HEK293T (cell line): ENCODE measurements at regions not wholly inside any gene's neighbourhood (a gene's known extent, or its start where the extent isn't known, plus 50 kb on each side); places are given as distances from the start of the nearest gene placed in this dataset.

Source experiments
- CTCF ChIA-PET: fragments of 350-600 bp; formaldehyde crosslinking; extraction: SDS; loops from one replicate; lab custom pipeline; 2021; ENCODE audit warnings: antibody characterized with exemption, inconsistent platforms; lab: Yijun Ruan, JAX
- POLR2A ChIA-PET: fragments of 350-600 bp; formaldehyde crosslinking; extraction: SDS; loops from one replicate; lab custom pipeline; 2020; ENCODE audit warnings: antibody characterized with exemption, inconsistent platforms; lab: Yijun Ruan, JAX
- DNase-seq: peaks from one replicate; pipeline ENCODE4 v3.0.0; 2012; ENCODE audit warnings: mixed read lengths; ENCODE audit errors: extremely low spot score
- ARNT ChIP-seq: fragments of 450-650 bp; IDR thresholded peaks from 2 replicates; pipeline ENCODE4 v1.6.1; 2017; ENCODE audit warnings: mild to moderate bottlenecking
- BHLHE40 ChIP-seq: fragments of 450-650 bp; IDR thresholded peaks from 2 replicates; pipeline ENCODE4 v1.6.1; 2016; ENCODE audit warnings: mild to moderate bottlenecking, moderate library complexity, borderline replicate concordance
- CTBP1 ChIP-seq: fragments of 450-650 bp; IDR thresholded peaks from 2 replicates; pipeline ENCODE4 v1.6.1; 2016; ENCODE audit warnings: borderline replicate concordance
- ELF4 ChIP-seq: fragments of 450-650 bp; IDR thresholded peaks from 2 replicates; pipeline ENCODE4 v1.6.1; 2017; ENCODE audit warnings: antibody characterized with exemption
- FOXA1 ChIP-seq: fragments of 450-650 bp; IDR thresholded peaks from 2 replicates; pipeline ENCODE4 v1.6.1; 2016; ENCODE audit warnings: mild to moderate bottlenecking
- FOXK2 ChIP-seq: fragments of 450-650 bp; IDR thresholded peaks from 2 replicates; pipeline ENCODE4 v1.6.1; 2016; ENCODE audit warnings: mild to moderate bottlenecking
- FOXM1 ChIP-seq: fragments of 450-650 bp; IDR thresholded peaks from 2 replicates; pipeline ENCODE4 v1.6.1; 2017; ENCODE audit warnings: mild to moderate bottlenecking, borderline replicate concordance
- HDGF ChIP-seq: fragments of 450-650 bp; IDR thresholded peaks from 2 replicates; pipeline ENCODE4 v1.6.1; 2017; ENCODE audit warnings: antibody characterized with exemption, borderline replicate concordance
- L3MBTL2 ChIP-seq: fragments of 450-650 bp; conservative IDR thresholded peaks from 2 replicates; pipeline ENCODE4 v1.6.1; 2016; ENCODE audit warnings: mild to moderate bottlenecking
- LEF1 ChIP-seq: fragments of 450-650 bp; IDR thresholded peaks from 2 replicates; pipeline ENCODE4 v1.6.1; 2017; ENCODE audit warnings: mild to moderate bottlenecking, borderline replicate concordance
- NFRKB ChIP-seq: fragments of 450-650 bp; IDR thresholded peaks from 2 replicates; pipeline ENCODE4 v1.6.1; 2016; ENCODE audit warnings: mild to moderate bottlenecking, moderate library complexity
- SP1 ChIP-seq: fragments of 450-650 bp; IDR thresholded peaks from 2 replicates; pipeline ENCODE4 v1.6.1; 2017
- SUZ12 ChIP-seq: fragments of 450-650 bp; IDR thresholded peaks from 2 replicates; pipeline ENCODE4 v1.6.1; 2016; ENCODE audit warnings: mild to moderate bottlenecking
- TARDBP ChIP-seq: fragments of 450-650 bp; IDR thresholded peaks from 2 replicates; pipeline ENCODE4 v1.6.1; 2016
- ZNF384 ChIP-seq: fragments of 450-650 bp; IDR thresholded peaks from 2 replicates; pipeline ENCODE4 v1.6.1; 2016
- TF ChIP-seq, protein P1 (sequence below): fragments of 450-650 bp; IDR thresholded peaks from 2 replicates; pipeline ENCODE4 v1.6.1; 2016

DNA sequence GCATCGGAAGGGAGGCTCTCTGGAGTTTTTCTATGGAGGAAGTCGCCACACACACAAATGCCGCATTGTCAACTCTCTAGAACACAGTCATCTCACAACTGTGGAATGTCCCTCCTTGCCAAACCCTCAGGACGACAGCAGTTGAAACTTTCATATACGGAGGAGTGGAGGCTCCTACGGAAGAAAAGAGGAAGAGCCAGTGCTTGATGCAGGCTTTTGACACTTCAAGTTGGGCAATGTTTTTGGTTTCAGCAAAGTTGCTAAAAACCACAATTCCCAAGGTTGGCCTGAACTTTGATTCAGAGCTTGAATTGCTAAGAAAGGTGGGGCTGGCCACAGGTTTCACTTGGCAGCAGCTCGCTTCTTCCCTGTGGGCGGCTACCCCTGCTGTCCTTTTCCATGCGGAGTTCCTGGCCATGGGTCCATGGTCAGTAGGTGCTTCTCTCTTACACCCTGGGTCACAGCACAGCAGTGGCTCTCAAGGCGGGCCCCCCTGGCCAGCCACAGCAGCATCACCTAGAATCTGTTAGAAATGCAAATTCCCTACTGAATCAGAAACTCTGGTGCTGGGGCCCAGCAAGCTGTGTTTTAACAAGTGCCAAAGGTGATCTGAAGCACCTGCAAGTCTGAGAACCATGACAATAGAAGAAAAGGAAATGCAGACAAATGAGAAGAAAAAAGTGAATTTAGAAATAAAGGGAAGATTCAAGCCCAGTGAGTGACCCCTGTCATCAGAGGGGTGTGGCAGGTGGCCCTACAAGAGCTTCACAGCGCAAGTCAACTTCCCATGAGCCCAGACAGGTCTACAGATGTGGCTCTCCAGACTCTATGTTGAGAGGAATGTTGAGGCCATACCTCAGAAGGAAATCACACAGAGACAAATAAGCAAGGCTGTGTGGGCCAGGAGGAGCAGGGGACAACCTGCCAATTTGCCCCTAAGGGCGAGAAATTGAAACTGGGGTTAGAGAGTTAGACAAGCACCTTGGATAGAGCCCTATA is 856.4 kb downstream of the RNF144A start:
- TF ChIP-seq CTBP1 (no peak), FOXA1 (no peak), FOXM1 (no peak), ARNT (no peak), NFRKB (no peak), LEF1 (no peak), HDGF (no peak), TARDBP (no peak), L3MBTL2 (no peak), ELF4 (no peak), SP1 (no peak)
- TF ChIP-seq, protein P1, sequence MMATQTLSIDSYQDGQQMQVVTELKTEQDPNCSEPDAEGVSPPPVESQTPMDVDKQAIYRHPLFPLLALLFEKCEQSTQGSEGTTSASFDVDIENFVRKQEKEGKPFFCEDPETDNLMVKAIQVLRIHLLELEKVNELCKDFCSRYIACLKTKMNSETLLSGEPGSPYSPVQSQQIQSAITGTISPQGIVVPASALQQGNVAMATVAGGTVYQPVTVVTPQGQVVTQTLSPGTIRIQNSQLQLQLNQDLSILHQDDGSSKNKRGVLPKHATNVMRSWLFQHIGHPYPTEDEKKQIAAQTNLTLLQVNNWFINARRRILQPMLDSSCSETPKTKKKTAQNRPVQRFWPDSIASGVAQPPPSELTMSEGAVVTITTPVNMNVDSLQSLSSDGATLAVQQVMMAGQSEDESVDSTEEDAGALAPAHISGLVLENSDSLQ = no peak
- ChIA-PET CTCF (no interaction called here), POLR2A (no interaction called here)
- no peak for DNase-seq

DNA sequence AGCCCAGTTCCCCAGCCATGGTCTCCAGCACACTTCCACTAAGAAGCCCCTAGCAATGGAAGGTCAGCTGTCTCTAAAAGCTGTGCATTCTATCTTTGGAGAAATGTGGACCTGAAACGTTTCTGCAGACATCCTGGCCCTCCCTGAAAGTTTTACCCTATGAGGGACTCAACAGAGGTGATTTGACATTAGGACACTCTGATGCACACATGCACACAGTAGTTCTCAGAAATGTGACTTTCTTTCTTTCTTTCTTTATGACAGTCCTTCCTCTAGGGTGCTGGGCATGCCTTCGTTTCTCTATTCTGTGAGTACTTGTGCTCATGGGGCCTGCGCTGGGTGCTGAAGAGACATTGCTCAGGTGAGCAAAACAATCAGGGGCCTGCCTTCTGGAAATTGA is 857.3 kb downstream of the RNF144A start:
- POLR2A ChIA-PET = no interaction called here
- CTCF ChIA-PET = no interaction called here
- DNase-seq = no peak
- TF ChIP-seq NFRKB (no peak), ZNF384 (no peak), HDGF (no peak), LEF1 (no peak), FOXK2 (no peak), BHLHE40 (no peak), L3MBTL2 (no peak), SP1 (no peak), FOXA1 (no peak), CTBP1 (no peak), SUZ12 (no peak), TARDBP (no peak), ARNT (no peak)
- TF ChIP-seq, protein P1 = no peak

DNA sequence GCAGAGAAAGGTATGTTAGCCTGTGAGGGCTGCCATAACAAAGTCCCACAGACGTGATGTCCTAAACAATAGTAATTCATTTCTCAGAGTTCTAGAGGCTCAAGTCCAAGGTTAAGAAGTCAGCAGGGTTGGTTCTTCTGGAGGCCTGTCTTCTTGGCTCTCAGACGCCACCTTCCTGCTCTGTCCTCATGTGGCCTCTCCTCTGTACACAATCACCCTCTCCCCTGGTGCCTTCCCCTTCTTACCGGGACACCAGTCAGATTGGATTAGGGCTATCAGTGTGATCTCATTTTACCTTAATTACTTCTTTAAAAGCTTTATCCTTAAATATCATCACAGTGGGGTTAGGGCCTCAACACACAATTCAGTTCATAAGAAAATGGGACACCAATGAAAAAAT is 860.5 kb downstream of the RNF144A start:
- TF ChIP-seq TARDBP = no peak
- TF ChIP-seq CTBP1 = no peak
- no peak for TF ChIP-seq NFRKB
- no peak for TF ChIP-seq L3MBTL2
- TF ChIP-seq ELF4 = no peak
- no peak for TF ChIP-seq FOXK2
- no peak for TF ChIP-seq BHLHE40
- TF ChIP-seq HDGF = no peak
- no peak for TF ChIP-seq FOXA1
- TF ChIP-seq SP1 = no peak
- no peak for TF ChIP-seq FOXM1
- no peak for TF ChIP-seq ZNF384
- TF ChIP-seq, protein P1 = no peak
- no peak for TF ChIP-seq SUZ12
- no peak for TF ChIP-seq LEF1
- no peak for TF ChIP-seq ARNT
- POLR2A ChIA-PET = no interaction called here
- CTCF ChIA-PET = no interaction called here
- DNase-seq = no peak

DNA sequence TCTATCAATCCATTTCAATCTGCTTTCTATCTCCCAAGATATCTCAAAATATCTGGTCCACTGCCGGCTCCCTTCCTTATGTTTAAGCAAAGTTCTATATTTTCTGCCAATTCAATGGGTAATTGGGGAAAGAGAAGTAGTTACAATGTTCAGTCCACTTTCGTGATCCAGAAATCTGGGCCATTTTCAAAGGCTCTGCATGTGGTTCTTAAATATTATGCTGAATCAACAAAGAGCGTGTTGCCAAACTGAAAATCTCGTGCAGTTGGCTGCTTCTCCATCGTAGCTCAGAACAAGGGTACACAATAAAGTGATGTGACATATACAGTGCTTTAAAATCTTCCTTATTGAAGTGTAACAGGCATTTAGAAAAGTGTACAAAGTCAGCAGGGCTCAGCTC is 863.1 kb downstream of the RNF144A start:
- POLR2A ChIA-PET = no interaction called here
- no peak for DNase-seq
- CTCF ChIA-PET = no interaction called here
- TF ChIP-seq FOXA1 (no peak), SP1 (no peak)

DNA sequence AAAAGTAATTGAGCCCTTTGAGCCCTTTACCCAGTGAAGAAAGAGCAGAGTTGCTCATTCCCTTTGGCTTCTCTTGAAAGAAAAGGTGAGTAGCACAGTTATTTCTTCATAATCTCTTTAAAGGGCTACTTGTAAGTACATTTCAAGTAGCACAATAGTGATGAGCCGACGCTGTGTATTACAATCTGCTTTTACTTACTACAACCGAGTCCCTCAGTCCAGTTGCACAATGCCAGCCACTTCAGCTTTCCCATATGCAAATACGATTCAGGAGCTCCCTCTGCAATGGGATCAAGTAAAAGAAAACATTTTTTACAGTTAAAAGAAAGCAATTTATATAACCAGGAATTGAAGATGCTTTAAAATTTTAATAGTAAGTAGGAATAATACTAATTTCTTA is 868.5 kb downstream of the RNF144A start:
- no peak for TF ChIP-seq CTBP1
- TF ChIP-seq, protein P1 = no peak
- TF ChIP-seq BHLHE40 = no peak
- no peak for TF ChIP-seq TARDBP
- TF ChIP-seq L3MBTL2 = no peak
- no peak for TF ChIP-seq SP1
- no peak for TF ChIP-seq ELF4
- TF ChIP-seq LEF1 = no peak
- no peak for TF ChIP-seq FOXA1
- TF ChIP-seq ZNF384 = no peak
- no peak for TF ChIP-seq FOXM1
- no peak for TF ChIP-seq NFRKB
- no peak for TF ChIP-seq HDGF
- no peak for TF ChIP-seq FOXK2
- no peak for TF ChIP-seq SUZ12
- POLR2A ChIA-PET = no interaction called here
- CTCF ChIA-PET = no interaction called here
- no peak for DNase-seq

DNA sequence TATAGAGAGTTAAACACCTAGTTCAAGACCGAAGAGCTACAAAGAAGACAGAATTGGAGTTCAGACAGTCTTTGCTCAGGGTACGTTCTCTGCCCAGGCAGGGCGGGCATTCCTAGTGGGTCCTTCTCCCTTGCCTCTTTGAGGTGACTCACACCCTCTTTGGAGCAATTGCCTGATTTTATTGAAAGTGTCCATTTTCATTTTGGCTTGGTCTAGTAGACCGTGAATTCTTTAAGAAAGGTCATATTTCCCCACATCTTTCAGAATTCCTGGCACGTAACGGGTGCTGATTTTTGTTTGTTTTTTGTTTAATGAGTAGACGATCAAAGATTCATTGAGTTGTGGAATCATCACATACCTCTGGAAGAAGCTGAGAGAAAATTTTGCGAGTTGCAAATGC is 871.5 kb downstream of the RNF144A start:
- POLR2A ChIA-PET = no interaction called here
- CTCF ChIA-PET = interaction anchor here (0.6 kb wide), 1 partner anchor 70 kb away, joined by 3 read pairs; no protein-coding TSS in a partner anchor
- TF ChIP-seq BHLHE40 (no peak), TARDBP (no peak), ARNT (no peak), FOXM1 (no peak), L3MBTL2 (no peak), FOXA1 (no peak), SP1 (no peak), NFRKB (no peak), FOXK2 (no peak), ELF4 (no peak), HDGF (no peak), SUZ12 (no peak), ZNF384 (no peak), LEF1 (no peak)
- TF ChIP-seq, protein P1 = no peak
- DNase-seq = no peak
